ENCODE measurements at regions not wholly inside any gene's neighbourhood (a gene's known extent, or its start where the extent isn't known, plus 50 kb on each side); places are given as distances from the start of the nearest gene placed in this dataset.

- no peak overlapping the region for H3K4me3 Mint-ChIP-seq
- no CpG with 5 or more reads among the region's 4 CpGs for WGBS (ENCODE audit: insufficient coverage)
These were observed 250.5 kb downstream of the C1orf94 start for GRCh38 chr1:34427170-34427569.

GRCh38 chr1:34433099-34433498 is 256.4 kb downstream of the C1orf94 start:
- H3K27me3 Mint-ChIP-seq (ENCODE audit: low read depth in 3 of 3), result no peaks in the 10 kb centered on the region
- no peak overlapping the region for H2AFZ ChIP-seq (ENCODE audit: insufficient read depth, low read depth, low read length, poor library complexity, severe bottlenecking)
- H3K4me1 ChIP-seq (ENCODE audit: control insufficient read depth in 1 of 2, insufficient read depth in 2 of 2, low read length in 2 of 2), result no peaks in the 10 kb centered on the region
- no peaks in the 10 kb centered on the region for H3K9me3 ChIP-seq (replicated peaks in 1 of 2; ENCODE audit: control insufficient read depth in 1 of 2, insufficient read depth in 1 of 2, low read length in 2 of 2)
- H3K27me3 ChIP-seq (ENCODE audit: control insufficient read depth in 2 of 2, insufficient read depth in 2 of 2, low read length in 2 of 2), result no peaks in the 10 kb centered on the region
- H3K36me3 ChIP-seq (replicated peaks in 1 of 2; ENCODE audit: control insufficient read depth in 1 of 2, insufficient read depth in 2 of 2, low read length in 2 of 2), result no peaks in the 10 kb centered on the region
- H3K9me3 Mint-ChIP-seq, result peaks cover 0 to 4% (median 0%) of the 10 kb centered on the region in 7 donors
- no peak for TF ChIP-seq CTCF (IDR thresholded peaks at IDR 0.05)
- no peak overlapping the region for H3K4me2 ChIP-seq (replicated peaks; ENCODE audit: extremely low read depth, low read length, poor library complexity, severe bottlenecking)
- no peak overlapping the region for H3K4me3 ChIP-seq (replicated peaks in 1 of 3; ENCODE audit: low read depth in 2 of 3, low read length in 3 of 3)
- H4K20me1 ChIP-seq (ENCODE audit: insufficient read depth, low read length), result no peaks in the 10 kb centered on the region
- intact Hi-C loops (cut with micrococcal nuclease), result no loop called here
- H3K27ac ChIP-seq (ENCODE audit: low read depth in 1 of 2, low read length in 2 of 2), result no peak overlapping the region
- H3K9ac ChIP-seq (ENCODE audit: insufficient read depth, low read length, poor library complexity, severe bottlenecking), result no peak overlapping the region
- no peak for DNase-seq
- no peak overlapping the region for H3K4me3 Mint-ChIP-seq
- H3K4me1 Mint-ChIP-seq, result no peaks in the 10 kb centered on the region
- H3K79me2 ChIP-seq (ENCODE audit: insufficient read depth, low read length), result no peaks in the 10 kb centered on the region
- H3K36me3 Mint-ChIP-seq, result no peaks in the 10 kb centered on the region
- no peak overlapping the region for H3K27ac Mint-ChIP-seq
- 95% methylated on average over 2 of the region's 5 CpGs for WGBS (ENCODE audit: insufficient coverage)

More at GRCh38 chr1:34427170-34427569, 250.5 kb downstream of the C1orf94 start:
- DNase-seq, result no peak
- H3K4me3 ChIP-seq (replicated peaks in 1 of 3; ENCODE audit: low read depth in 2 of 3, low read length in 3 of 3), result no peak overlapping the region
- H3K9me3 ChIP-seq (replicated peaks in 1 of 2; ENCODE audit: control insufficient read depth in 1 of 2, insufficient read depth in 1 of 2, low read length in 2 of 2), result no peaks in the 10 kb centered on the region
- no peak for TF ChIP-seq CTCF (IDR thresholded peaks at IDR 0.05)
- H3K4me2 ChIP-seq (replicated peaks; ENCODE audit: extremely low read depth, low read length, poor library complexity, severe bottlenecking), result no peak overlapping the region
- Mint-ChIP-seq H3K27ac (no peak overlapping the region), H3K27me3 (ENCODE audit: low read depth in 3 of 3) (peaks cover 0 to 3% (median 0%) of the 10 kb centered on the region in 3 donors), H3K4me1 (no peaks in the 10 kb centered on the region), H3K36me3 (no peaks in the 10 kb centered on the region), H3K9me3 (peaks cover 0 to 2% (median 0%) of the 10 kb centered on the region in 7 donors)
- no peak overlapping the region for H2AFZ ChIP-seq (ENCODE audit: insufficient read depth, low read depth, low read length, poor library complexity, severe bottlenecking)
- no peaks in the 10 kb centered on the region for H3K27me3 ChIP-seq (ENCODE audit: control insufficient read depth in 2 of 2, insufficient read depth in 2 of 2, low read length in 2 of 2)
- no peaks in the 10 kb centered on the region for H4K20me1 ChIP-seq (ENCODE audit: insufficient read depth, low read length)
- intact Hi-C loops (cut with micrococcal nuclease), result no loop called here
- H3K79me2 ChIP-seq (ENCODE audit: insufficient read depth, low read length), result no peaks in the 10 kb centered on the region
- no peak overlapping the region for H3K9ac ChIP-seq (ENCODE audit: insufficient read depth, low read length, poor library complexity, severe bottlenecking)
- H3K36me3 ChIP-seq (replicated peaks in 1 of 2; ENCODE audit: control insufficient read depth in 1 of 2, insufficient read depth in 2 of 2, low read length in 2 of 2), result no peaks in the 10 kb centered on the region
- no peaks in the 10 kb centered on the region for H3K4me1 ChIP-seq (ENCODE audit: control insufficient read depth in 1 of 2, insufficient read depth in 2 of 2, low read length in 2 of 2)
- H3K27ac ChIP-seq (ENCODE audit: low read depth in 1 of 2, low read length in 2 of 2), result no peak overlapping the region
